Activated T-cell treated with anti-CD3 and anti-CD28 coated beads for 4 hours (primary cell): ENCODE measurements at regions not wholly inside any gene's neighbourhood (a gene's known extent, or its start where the extent isn't known, plus 50 kb on each side); places are given as distances from the start of the nearest gene placed in this dataset.

ENCODE experiments used
- DNase-seq: peaks from one replicate; pipeline ENCODE4 v3.0.0-alpha.2; 2020

DNA sequence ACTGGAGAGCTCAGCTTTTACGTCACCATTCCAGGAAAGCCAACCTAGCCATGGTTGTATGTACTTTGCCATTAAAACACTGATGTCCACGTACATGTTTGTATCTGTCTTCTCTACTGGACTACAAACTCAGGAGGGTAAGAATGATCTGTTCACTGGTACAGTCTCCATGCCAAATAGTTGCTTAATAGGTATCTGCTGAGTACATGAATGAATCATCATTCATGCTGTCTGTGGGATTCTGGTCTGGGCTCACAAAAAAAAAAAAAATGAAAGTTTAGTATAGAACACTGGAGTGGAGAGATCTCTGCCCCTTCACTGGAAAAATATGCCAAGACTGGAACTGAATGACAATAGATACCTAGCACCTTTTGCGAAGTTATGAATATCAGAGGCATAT is 102.6 kb upstream of the ITGA4 start:
- no peak for DNase-seq

DNA sequence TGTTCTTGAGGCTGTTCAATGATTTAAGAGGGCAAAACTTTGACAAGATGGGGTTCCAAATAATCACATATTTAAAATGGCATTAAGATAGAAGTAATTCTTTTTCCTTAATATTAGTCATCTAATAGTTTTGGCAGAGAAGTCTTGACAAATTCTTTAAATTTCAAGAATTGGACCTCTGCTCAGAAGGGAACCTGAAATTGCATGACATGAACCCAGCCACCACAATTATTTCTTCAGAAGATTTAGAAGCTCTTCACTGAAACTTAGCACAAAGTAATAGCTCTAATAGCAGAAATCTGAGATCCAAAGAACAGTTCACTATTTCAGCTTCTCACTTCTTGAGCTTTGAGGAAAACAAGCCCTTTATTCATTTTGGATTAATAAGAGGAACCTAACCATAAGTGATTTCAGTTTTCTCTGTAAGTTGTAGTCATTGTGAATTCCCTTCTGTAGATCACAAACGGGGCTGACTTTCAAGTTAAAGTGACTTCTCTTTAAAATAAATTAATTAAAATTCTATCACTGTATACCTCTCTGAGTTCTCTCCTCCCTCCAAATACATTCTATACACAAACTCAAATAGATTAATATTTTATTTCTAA is 100.6 kb upstream of the ITGA4 start:
- no peak for DNase-seq

DNA sequence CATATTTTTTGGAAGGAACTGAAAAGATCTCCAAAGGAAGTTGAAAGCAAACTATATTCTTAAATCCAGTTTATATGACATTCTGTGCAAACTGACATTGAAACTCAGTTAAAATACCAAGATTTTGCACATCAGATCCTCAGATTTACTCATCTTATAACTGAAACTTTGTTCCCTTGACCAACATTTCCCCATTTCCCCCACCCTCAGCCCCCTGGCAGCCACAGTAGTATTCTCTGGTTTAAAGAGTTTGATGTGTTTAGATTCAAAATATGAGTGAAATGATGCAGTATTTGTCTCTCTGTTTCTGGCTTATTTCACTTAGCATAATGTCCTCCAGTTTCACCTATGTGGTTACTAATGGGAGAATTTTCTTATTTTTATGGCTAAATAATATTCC is 99.2 kb upstream of the ITGA4 start:
- DNase-seq = no peak

DNA sequence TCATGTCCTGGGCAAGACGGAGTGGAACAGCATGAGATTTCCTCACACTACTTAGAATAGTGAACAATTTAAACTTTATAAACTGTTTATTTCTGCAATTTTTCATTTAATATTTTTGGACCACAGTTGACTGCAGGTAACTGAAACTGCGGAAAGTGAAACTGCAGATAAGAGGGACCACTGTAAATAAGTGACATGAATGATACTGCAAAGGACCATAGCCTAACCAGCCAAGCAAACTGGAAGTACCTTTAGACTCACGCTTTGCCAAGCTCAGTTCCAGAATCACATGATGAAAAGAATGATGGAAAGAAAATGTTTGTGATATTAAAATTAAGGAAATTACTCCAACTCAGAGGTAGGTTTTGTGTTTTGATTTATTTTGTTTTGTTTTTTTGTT is 94.6 kb upstream of the ITGA4 start:
- no peak for DNase-seq

DNA sequence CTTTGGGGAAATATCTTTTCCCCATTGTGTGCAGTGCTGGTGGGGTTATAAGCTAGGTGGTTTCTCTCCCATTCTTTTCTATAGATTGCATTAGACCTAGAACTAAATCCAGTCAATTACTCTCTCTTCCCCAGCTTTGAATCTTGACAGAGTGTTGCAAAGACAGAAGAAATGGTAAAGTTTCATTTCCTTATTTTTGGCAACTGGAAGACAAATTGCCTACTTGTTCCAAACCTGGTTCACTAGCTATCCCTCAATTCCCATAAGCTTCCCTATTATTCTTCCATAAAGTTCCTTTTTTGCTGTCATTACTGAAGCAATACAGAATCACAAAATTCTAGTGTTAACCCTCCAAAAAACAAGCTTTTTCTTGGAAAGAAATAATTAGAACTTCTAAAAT is 94.0 kb upstream of the ITGA4 start:
- no peak for DNase-seq

DNA sequence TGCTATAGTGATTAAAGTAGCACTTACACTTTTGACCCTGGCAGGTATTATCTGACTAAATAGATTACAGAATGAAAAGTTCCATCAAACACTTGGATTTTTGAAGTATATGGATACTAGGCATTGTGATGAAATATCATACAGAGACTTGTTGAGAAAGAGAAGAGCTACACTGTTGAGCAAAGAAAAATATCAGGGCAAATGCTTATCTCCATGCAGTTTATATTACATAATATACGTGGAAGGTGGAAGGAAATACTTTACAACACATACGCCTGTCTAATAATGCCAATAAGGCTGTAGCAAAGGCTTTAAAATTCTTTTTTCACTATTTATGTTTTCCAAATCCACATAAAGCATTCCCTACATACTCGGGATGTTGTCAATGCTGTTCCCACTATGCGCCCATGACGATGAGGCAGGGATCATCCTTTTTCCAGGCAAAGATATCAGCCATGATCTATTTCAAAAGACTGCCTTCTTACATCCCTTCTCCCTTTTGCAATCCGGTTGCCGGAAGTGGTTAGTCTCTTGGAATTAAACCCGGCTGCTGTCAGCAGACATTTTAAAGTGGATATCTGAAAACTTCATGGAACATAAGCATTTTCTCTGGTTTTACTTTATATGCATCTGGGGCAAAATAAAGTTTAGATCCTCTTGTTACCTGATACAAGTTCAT is 92.6 kb upstream of the ITGA4 start:
- DNase-seq = no peak

DNA sequence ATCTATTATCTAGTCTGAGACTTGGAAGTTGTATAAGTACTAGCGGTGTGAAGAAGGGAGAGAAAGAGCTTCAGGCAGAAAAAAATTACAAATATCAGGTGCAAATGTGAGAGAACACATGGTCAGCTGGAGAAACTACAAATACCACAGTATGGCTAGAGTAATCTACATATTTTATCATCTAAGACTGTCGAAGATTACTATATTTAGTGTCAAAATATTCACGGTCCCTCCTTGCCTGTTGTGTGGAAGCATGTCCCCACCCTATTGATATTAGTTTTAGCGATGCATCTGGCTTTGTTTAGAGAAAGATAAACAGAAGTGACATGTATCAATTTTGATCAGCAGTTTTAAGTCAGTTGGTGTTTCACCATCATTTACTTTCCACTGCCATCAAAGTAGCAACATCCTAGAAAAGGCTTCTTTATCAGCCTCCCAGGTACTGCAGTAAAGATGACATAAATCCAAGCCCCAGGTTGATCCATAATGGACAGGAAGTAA is 90.5 kb upstream of the ITGA4 start:
- no peak for DNase-seq

DNA sequence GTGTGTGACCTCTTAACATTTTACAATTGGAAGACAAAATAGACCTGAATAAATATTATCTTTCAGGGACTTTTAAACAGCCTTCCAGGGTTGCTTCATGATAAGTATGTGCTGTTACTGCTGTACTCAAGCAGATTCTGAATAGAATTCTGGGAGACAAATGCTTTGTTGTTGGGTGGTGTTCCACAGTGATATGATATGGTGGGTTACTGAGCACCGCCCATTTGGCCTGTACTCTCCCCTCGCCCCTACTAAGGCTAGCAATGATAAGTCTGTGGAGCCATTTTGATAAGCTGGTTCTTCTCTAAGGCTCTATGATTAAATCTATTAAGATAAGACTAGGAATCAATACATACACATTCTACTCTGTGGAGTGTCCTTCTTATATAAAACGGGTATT is 89.8 kb upstream of the ITGA4 start:
- no peak for DNase-seq

DNA sequence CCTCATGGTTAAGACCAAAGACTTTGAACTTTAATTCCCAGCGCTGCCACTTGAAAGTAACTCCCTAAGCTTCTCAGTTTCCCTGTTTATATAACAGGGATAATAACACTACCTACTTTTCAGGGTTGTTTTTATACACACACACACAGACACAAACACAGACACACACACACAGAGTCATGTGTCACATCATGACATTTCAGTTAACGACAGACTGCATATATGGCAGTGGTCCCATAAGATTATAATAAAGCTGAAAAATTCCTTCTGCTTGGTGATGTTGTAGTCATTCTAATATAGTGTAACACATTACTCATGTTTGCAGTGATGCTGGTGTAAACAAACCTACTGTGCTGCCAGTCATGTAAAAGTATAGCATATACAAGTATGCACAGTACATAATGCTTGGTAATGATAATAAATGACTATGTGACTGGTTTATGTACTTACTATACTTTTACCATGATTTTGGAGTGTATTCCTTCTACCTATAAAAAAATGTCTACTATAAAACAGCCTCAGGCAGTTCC is 89.2 kb upstream of the ITGA4 start:
- no peak for DNase-seq

DNA sequence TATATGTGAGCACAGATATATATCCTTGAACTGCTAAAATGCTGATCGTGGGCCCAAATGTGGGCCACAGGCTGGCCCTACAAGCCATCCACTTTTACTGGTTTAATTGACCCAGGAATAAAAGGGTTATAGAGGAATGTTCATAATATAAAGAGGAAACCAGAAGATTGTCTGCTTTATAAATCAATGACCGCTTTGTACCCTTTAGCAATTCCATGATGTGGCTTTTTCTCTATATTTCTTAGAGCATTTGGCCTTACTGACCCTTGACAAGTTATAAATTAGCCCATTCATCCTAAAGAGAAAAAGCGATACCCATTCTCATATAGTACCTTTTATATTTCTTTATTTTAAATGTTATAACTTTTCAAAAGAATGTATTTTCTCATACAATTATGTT is 87.1 kb upstream of the ITGA4 start:
- DNase-seq = no peak

DNA sequence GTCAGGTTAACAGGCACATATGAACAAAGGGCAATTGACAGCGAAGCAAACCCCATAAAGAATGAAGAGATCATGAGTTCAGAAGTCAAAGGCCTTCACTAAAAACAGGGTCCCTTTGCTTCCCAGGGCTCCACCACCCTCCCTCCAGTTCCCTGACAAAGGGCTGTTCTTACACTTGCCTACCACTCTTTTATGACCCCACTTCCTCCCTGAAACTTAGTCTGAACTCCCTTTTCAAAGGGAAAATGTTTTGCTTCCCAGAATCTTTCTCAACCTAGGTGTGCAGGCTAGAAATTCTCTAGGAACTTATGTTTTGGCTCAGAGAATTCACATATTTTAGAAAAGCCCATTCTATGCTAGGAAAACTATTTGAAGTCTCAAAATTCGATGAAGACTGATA is 86.0 kb upstream of the ITGA4 start:
- DNase-seq = no peak

DNA sequence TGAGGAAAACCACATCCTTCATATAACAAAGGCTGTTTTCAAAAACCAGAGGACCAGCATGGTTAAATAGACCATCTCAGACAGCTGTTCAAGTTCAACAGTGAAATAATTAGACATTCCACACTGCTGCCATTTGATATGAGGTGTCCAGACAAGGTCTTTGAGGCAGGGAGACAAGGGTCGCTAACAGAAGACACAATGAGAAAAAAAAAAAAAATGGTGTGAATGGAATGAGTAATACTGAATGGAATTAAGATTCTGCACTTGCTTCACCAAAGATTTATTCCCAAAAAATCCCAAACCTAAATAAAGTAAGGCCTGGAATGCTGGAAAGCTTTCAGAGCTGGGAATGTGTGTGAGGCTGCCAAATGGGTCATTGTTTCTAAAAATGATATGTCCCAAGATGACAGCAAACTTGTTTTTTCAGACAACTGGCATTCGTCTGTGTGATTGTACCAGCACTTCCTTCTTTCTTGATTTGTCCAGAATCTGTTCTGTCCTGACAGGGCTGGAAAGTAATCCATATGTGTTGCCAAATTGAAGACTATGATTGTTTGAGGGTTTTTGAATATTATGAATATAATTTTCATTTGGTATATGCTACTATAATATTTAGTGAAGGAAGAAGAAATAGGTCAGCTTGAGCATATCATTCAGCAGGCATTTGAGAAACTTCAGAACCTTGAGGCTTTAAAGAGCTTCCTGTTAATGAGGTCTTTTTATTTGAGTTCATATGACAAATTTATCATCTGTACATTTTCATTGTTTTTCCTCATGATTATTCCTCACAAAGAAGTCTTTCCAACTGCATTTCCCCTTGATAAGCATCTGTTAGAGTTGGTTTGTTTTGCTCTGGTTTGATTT is 85.2 kb upstream of the ITGA4 start:
- no peak for DNase-seq

DNA sequence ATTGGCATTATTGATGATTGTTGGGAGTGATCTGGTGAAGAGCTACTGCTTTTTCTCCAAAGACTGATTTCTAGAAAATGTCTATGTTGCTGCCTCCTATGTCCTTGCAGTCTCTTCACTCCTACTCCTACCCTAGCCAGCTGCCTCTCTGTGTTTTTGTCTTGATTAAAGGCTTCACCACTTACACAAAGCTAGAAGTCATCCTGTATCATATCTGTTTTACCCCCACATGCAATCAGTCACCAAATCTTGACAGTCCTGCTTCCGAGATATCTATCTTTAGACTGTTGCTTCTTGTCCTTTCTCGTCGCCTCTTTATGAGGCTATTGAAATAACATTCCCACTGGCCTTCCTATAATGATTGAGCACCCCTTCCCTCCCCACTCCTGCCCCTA is 84.5 kb upstream of the ITGA4 start:
- DNase-seq = no peak

DNA sequence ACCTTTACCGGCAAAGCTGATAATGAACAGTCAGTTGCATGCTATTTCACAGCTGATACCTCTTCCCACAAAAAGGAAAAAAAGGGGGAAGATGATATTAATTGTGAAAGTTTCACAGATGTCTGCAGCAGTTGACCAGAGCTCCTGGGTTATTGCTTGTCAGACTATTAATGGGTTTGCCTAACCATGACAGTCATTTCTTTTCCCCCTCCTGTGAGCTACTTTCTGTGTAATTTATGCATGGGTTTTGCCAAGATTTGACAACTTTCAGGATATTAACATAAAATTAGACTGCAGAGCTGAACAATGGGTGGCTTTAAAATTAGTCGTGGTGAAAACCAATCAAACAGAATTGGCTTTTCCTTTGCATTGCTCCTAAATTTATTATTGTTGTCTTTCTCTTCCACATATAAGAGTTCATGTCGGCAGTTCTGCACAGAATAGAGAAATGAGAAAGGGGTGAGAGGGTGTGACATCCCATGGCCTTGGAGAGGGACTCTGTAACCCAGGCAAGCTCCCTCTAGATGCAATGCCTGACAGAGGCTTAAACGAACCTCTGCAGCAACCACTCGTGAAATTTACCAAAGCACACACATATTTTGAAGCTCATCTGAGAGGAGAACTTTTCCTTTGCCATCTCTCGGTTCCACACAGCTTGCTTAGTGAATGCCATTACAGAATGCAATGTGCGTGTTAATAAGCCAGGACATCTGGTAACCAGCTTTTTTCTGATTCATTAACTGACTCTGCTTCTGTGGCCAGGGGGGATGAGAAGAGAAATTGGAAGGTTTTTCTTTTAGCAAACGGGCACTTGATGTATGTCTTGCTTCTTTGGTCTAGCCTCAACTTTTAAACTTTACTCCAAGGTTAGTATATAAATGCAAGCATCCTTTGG is 82.2 kb upstream of the ITGA4 start:
- no peak for DNase-seq

DNA sequence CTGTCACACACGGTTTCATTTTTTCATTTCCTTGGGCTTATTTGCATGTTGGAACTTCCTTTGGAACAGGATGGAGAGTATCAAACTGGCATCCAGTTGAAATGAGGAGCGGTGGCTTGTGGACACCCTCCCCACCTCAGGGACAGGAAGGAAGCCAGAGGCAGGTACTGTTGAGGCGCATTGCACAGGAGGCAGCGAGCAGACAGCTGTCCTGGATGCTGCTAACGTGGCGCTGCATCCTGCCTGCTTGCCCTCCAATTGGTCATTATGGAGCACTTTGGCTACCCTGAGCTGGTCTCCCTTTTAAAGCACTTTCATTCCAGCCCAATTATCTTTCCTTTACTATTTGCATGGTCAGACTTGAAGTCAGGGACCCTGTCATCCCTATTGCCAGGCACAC is 80.7 kb upstream of the ITGA4 start:
- DNase-seq = no peak

DNA sequence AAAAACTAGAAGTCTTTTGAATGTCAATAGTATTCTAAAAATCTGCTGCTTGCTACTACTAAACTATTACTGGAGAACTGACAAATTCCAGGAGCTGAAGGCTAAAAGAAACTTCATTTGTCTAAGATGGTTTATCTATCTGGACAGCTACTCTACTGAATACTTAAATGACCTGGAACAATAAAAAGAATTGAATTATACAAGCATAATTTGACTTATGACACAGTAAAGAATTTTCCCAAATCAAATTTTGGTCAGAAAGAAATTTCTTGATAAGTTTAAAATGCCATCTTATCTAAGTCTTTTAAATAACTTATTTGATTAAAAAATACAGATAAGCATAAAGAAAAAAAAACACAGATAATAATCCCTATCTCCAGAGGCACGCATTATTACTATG is 80.2 kb upstream of the ITGA4 start:
- no peak for DNase-seq

DNA sequence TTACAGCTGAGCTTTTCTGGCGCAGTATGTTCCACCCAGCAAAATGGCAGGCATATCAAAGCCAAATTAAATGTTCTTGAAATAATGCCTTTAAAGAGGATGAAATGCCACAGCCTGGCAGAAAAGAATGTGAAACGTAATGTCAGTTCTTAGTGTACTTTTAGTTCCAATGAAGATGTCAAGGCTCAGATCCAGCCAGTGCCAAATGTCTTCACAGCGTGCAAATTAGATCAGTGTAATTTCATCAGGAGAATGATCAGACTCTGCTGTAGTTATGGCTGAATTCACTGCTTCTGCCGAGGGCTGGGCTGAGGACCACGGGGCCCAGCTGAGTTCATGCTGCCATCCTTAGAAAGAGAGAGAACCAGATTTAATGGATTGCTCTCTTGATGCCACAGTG is 78.7 kb upstream of the ITGA4 start:
- DNase-seq = no peak

DNA sequence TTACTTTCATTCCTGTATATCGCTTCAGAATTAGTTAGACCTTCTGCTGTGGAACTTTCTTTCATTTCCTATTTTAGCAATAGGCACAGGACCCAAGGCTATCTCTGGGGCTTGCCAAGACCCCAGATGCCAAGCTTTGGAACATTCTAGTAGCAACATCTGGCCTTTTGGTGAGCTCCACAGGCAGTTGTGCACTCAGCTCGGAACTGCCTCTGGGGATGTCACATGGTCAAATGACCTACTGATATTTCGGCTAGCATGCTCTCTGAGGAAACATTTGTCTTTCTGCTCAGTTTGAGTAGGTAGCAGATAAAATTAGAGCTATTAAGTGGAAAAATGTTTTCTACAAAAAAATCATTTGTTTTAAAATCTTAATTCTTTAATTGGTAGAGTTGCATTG is 76.6 kb upstream of the ITGA4 start:
- no peak for DNase-seq

DNA sequence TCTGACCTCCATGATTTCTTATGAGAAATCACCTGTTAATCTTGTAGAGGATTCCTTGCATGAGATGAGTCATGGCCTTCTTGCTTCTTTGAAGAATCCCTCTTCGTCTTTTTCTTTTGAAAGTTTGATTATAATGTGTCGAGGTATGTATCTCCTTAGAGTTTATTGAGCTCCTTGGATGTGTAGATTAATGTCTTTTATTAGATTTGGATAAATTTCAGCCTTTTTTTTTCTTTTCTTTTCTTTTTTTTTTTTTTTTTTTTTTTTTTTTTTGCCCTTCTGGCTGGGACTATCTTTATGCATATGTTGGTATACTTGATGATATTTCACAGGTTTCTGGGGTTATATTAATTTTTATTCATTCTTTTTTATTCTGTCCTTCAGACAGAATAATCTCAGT is 72.3 kb upstream of the ITGA4 start:
- no peak for DNase-seq

DNA sequence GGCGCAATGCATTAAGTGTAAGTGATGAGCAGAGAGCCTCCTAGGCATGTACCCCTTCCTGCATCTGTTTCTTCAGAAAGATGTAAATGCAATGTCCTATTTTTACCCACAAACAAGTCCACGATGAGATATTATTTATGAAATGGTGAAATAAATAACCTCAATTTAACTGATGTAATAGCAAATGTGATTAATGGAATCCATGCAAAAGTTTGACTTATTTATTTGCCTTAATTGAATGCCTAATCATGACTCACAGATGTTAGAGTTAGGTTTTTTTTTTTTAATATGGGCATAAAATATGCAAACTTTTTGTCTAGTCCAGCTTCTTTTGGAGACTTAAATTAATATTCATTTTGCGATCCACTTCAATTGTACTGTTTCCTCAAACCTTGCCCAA is 67.7 kb upstream of the ITGA4 start:
- no peak for DNase-seq

DNA sequence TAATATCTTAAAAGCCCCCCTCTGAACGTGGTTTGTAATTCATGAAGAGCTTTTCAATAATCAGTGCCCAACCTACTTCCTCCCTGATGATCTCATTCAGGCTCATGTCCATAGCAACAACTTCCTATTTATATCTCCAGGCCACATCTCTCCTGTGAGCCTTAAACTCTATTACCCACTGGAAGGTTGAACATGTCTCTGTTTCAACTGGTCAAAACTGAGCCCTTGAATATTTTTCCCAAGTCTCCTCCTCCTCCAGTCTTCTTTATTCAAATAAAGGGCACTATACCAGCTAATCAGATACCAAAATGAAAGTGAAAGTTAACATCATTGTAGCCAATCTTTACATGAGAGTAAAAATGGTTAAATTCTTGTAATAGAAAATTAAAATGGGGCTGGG is 63.7 kb upstream of the ITGA4 start:
- no peak for DNase-seq

DNA sequence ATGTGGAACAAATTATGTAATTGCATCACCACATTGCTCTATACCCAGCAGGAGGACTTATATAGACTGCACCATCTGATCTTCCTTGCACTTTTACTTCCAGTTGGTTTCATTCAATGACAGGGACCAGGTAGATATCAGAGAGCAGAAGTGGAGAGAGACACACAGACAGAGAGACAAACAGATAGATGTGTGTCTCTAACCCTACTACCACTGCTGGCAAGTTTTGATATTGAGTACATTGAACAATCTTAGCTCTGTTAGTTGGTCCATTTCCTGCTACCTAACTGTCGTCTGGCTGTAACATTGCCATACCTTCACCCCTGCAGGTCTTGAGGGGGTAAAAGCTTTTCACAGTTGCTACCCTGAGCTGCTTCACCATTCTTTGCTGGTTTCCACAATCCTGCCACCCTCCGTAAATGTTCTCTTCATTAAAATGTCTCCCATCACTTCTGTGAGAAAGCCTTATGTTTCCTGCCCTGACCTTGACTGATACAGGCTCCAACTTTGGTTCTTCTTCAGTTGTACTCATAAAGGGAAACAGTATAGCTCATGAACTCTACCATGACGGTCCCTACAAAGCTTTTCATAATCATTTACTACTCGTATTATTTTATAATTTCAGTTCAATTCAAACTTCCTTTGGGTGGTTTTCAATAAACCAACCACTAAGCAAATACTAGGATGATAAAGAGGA is 62.3 kb upstream of the ITGA4 start:
- DNase-seq = no peak
